ENCODE measurements at regions not wholly inside any gene's neighbourhood (a gene's known extent, or its start where the extent isn't known, plus 50 kb on each side); places are given as distances from the start of the nearest gene placed in this dataset.
A peak's percentile ranks its signal among the peaks of the same experiment; 100 is the strongest.

DNA sequence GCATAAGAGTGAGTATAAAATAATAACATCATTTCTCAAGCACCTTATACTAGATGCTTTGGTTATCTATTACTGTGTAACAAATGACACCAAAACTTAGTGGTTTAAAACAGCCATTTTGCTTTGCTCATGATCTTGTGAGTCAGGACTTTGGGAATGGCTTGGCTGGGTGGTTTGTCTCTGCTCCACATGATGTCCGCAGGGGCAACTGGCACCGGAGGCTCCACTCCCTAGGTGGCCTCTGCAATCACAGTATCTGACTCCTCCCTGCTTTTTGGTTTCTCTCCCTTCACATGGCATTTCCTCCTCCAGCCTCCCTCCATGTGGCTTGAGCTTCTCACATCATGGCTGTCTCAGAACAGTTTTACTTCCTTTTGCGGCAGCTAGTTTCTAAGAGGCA, 259.5 kb downstream of the GAS1 start:
- no peaks in the 10 kb centered on the region for H3K27me3 ChIP-seq (replicated peaks)
- peaks cover 5% of the 10 kb centered on the region; the same call in 1 of the 2 replicates for H3K4me1 ChIP-seq (replicated peaks)
- H3K27ac ChIP-seq: no peak overlapping the region
- H3K9me3 ChIP-seq (replicated peaks): no peaks in the 10 kb centered on the region
- no peak overlapping the region for H3K4me3 ChIP-seq
- H3K36me3 ChIP-seq: no peaks in the 10 kb centered on the region
- DNase-seq (ENCODE audit: low read depth in 1 of 2, low spot score in 2 of 2): peak; percentile 15 to 51

DNA sequence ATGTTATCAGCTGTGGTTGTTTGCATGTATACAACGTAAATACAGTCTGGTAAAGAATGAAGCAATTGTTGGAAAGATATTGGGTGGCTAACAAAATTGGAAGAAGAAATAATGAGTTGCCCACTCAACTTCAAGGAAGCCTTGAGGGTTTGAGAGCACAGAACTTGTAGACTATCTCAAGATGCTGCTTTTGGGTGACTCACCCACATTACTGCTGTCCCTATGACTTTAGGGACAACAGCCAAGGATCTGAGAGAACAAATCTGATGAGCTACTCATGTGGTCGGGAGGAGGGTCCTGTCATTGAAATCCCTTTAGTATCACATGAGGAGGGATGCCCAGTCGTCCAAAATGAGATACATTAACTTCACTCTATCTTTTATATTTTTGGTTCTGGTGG, 261.8 kb downstream of the GAS1 start:
- H3K9me3 ChIP-seq (replicated peaks): no peaks in the 10 kb centered on the region
- peaks cover 5% of the 10 kb centered on the region; the same call in 1 of the 2 replicates for H3K4me1 ChIP-seq (replicated peaks)
- H3K4me3 ChIP-seq: no peak overlapping the region
- DNase-seq (ENCODE audit: low read depth in 1 of 2, low spot score in 2 of 2): no peak
- H3K27ac ChIP-seq: no peak overlapping the region
- no peaks in the 10 kb centered on the region for H3K36me3 ChIP-seq
- no peaks in the 10 kb centered on the region for H3K27me3 ChIP-seq (replicated peaks)

- no peak overlapping the region for H3K27ac ChIP-seq
- no peaks in the 10 kb centered on the region for H3K9me3 ChIP-seq (replicated peaks)
- no peak for DNase-seq (ENCODE audit: low read depth in 1 of 2, low spot score in 2 of 2)
- H3K4me3 ChIP-seq: no peak overlapping the region
- H3K36me3 ChIP-seq: no peaks in the 10 kb centered on the region
- H3K4me1 ChIP-seq (replicated peaks): peaks cover 5% of the 10 kb centered on the region; the same call in 1 of the 2 replicates
- H3K27me3 ChIP-seq (replicated peaks): no peaks in the 10 kb centered on the region
Observed at GRCh38 chr9:86684148-86684547, 263.2 kb downstream of the GAS1 start.

DNA sequence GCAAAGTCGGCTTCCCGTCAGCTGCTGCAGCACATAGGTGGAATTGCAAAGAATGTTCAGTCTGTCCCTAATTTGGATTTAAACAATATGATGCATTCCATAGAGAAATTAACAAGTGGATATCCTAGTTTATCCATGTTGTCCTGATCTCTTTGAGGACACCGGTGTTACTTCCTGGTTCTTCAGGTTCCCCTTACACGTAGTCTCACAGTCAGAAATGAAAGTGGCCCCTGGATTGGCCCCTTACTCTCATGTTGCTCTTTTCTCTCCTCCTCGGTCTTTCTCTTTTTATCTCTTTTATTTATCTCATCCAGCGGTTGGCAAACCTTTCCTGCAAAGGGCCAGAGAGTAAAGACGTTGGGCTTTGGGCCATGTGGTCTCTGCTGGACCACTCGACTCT, 265.1 kb downstream of the GAS1 start:
- Histone ChIP-seq H3K36me3 (no peaks in the 10 kb centered on the region), H3K4me3 (no peak overlapping the region), H3K4me1 (replicated peaks) (no peaks in the 10 kb centered on the region), H3K27ac (no peak overlapping the region), H3K9me3 (replicated peaks) (no peaks in the 10 kb centered on the region), H3K27me3 (replicated peaks) (no peaks in the 10 kb centered on the region)
- no peak for DNase-seq (ENCODE audit: low read depth in 1 of 2, low spot score in 2 of 2)

GRCh38 chr9:86679909-86680308, 267.4 kb downstream of the GAS1 start:
- no peaks in the 10 kb centered on the region for H3K27me3 ChIP-seq (replicated peaks)
- no peaks in the 10 kb centered on the region for H3K36me3 ChIP-seq
- DNase-seq (ENCODE audit: low read depth in 1 of 2, low spot score in 2 of 2): no peak
- no peaks in the 10 kb centered on the region for H3K9me3 ChIP-seq (replicated peaks)
- H3K4me3 ChIP-seq: no peak overlapping the region
- H3K4me1 ChIP-seq (replicated peaks): no peaks in the 10 kb centered on the region
- H3K27ac ChIP-seq: no peak overlapping the region

- Histone ChIP-seq H3K9me3 (replicated peaks) (no peaks in the 10 kb centered on the region), H3K4me3 (no peak overlapping the region), H3K27me3 (replicated peaks) (no peaks in the 10 kb centered on the region), H3K4me1 (replicated peaks) (no peaks in the 10 kb centered on the region), H3K27ac (no peak overlapping the region), H3K36me3 (no peaks in the 10 kb centered on the region)
- DNase-seq (ENCODE audit: low read depth in 1 of 2, low spot score in 2 of 2): no peak
Observed at GRCh38 chr9:86676396-86676795, 270.9 kb downstream of the GAS1 start.

GRCh38 chr9:86675805-86676204, 271.5 kb downstream of the GAS1 start:
- H3K9me3 ChIP-seq (replicated peaks): no peaks in the 10 kb centered on the region
- no peaks in the 10 kb centered on the region for H3K4me1 ChIP-seq (replicated peaks)
- no peak for DNase-seq (ENCODE audit: low read depth in 1 of 2, low spot score in 2 of 2)
- H3K4me3 ChIP-seq: no peak overlapping the region
- H3K27me3 ChIP-seq (replicated peaks): no peaks in the 10 kb centered on the region
- no peak overlapping the region for H3K27ac ChIP-seq
- H3K36me3 ChIP-seq: no peaks in the 10 kb centered on the region

GRCh38 chr9:86674487-86674886, 272.8 kb downstream of the GAS1 start:
- Histone ChIP-seq H3K27me3 (replicated peaks) (0 out of 2 replicates have a peak, but pooled peaks cover 4% of the 10 kb centered on the region), H3K4me1 (replicated peaks) (no peaks in the 10 kb centered on the region), H3K4me3 (no peak overlapping the region), H3K9me3 (replicated peaks) (no peaks in the 10 kb centered on the region), H3K36me3 (no peaks in the 10 kb centered on the region), H3K27ac (no peak overlapping the region)
- no peak for DNase-seq (ENCODE audit: low read depth in 1 of 2, low spot score in 2 of 2)

DNA sequence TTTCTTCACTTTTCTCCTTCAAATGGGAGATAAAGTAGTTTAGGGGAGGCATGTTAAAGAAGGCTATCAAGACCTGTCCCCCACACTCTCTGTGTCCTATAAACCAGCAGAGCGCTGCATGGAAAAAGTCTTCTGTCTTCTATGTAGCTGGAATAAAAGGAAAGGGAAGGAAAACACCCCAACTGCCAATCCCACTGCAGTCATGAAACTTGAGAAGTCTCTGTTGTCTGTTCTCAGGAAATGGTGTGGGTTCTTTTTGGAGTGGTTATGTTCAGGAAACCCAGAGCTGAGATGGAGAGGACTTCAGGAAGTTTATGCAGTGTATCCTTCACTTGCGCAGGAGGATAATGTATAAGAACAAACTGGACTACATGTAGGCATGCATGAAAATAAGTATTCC, 274.3 kb downstream of the GAS1 start:
- no peaks in the 10 kb centered on the region for H3K9me3 ChIP-seq (replicated peaks)
- no peak overlapping the region for H3K4me3 ChIP-seq
- no peaks in the 10 kb centered on the region for H3K4me1 ChIP-seq (replicated peaks)
- no peak overlapping the region for H3K27ac ChIP-seq
- no peak for DNase-seq (ENCODE audit: low read depth in 1 of 2, low spot score in 2 of 2)
- no peaks in the 10 kb centered on the region for H3K36me3 ChIP-seq
- H3K27me3 ChIP-seq (replicated peaks): 0 out of 2 replicates have a peak, but pooled peaks cover 4% of the 10 kb centered on the region

- no peaks in the 10 kb centered on the region for H3K36me3 ChIP-seq
- no peak overlapping the region for H3K27ac ChIP-seq
- no peaks in the 10 kb centered on the region for H3K4me1 ChIP-seq (replicated peaks)
- no peaks in the 10 kb centered on the region for H3K9me3 ChIP-seq (replicated peaks)
- no peak for DNase-seq (ENCODE audit: low read depth in 1 of 2, low spot score in 2 of 2)
- no peak overlapping the region for H3K4me3 ChIP-seq
- 0 out of 2 replicates have a peak, but pooled peaks cover 4% of the 10 kb centered on the region for H3K27me3 ChIP-seq (replicated peaks)
Observed at GRCh38 chr9:86672301-86672700, 275.0 kb downstream of the GAS1 start.

DNA sequence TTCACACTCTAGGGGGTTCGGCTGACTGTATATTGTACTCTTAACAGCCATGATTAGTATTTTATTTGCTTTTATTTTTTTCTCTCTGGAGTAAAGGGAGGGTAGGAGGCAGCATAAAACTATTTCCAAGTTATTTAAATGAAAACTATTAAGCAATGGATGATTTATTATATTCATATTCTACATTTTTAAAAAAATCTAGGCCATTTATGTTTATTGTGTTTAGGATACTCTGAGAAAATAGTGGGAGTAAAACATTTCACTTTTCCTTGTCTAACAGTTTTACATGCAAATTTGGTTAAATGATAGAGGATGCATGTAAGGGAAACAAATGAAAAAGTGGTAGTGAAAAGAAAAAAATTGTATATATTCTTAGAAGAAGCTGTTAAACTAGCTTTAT, 276.3 kb downstream of the GAS1 start:
- no peaks in the 10 kb centered on the region for H3K36me3 ChIP-seq
- no peaks in the 10 kb centered on the region for H3K9me3 ChIP-seq (replicated peaks)
- H3K27ac ChIP-seq: no peak overlapping the region
- DNase-seq (ENCODE audit: low read depth in 1 of 2, low spot score in 2 of 2): no peak
- no peaks in the 10 kb centered on the region for H3K4me1 ChIP-seq (replicated peaks)
- H3K27me3 ChIP-seq (replicated peaks): 0 out of 2 replicates have a peak, but pooled peaks cover 4% of the 10 kb centered on the region
- H3K4me3 ChIP-seq: no peak overlapping the region

DNA sequence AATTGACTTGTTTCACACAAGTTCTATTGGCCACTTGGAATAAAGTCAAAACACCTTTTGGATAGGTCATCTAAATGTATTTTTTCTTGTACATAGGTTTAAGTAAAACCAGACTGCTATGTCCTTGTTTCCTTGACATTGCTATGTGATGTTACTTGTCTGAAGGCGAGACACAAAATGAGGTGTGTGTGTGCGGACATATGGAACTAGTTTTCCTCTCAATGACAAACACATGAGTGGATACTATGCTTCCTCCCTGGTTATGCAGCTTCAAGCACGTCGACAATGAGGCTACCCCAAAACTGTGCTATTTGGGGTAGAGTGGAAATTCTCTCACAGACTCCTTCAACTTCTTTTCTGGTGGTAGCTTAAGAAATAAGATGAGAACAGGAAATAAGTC, 276.8 kb downstream of the GAS1 start:
- Histone ChIP-seq H3K9me3 (replicated peaks) (no peaks in the 10 kb centered on the region), H3K27me3 (replicated peaks) (0 out of 2 replicates have a peak, but pooled peaks cover 4% of the 10 kb centered on the region), H3K27ac (no peak overlapping the region), H3K36me3 (no peaks in the 10 kb centered on the region), H3K4me3 (no peak overlapping the region), H3K4me1 (replicated peaks) (no peaks in the 10 kb centered on the region)
- no peak for DNase-seq (ENCODE audit: low read depth in 1 of 2, low spot score in 2 of 2)

GRCh38 chr9:86670076-86670475, 277.2 kb downstream of the GAS1 start:
- no peaks in the 10 kb centered on the region for H3K4me1 ChIP-seq (replicated peaks)
- 0 out of 2 replicates have a peak, but pooled peaks cover 4% of the 10 kb centered on the region for H3K27me3 ChIP-seq (replicated peaks)
- no peak overlapping the region for H3K27ac ChIP-seq
- H3K36me3 ChIP-seq: no peaks in the 10 kb centered on the region
- no peaks in the 10 kb centered on the region for H3K9me3 ChIP-seq (replicated peaks)
- no peak for DNase-seq (ENCODE audit: low read depth in 1 of 2, low spot score in 2 of 2)
- no peak overlapping the region for H3K4me3 ChIP-seq

DNA sequence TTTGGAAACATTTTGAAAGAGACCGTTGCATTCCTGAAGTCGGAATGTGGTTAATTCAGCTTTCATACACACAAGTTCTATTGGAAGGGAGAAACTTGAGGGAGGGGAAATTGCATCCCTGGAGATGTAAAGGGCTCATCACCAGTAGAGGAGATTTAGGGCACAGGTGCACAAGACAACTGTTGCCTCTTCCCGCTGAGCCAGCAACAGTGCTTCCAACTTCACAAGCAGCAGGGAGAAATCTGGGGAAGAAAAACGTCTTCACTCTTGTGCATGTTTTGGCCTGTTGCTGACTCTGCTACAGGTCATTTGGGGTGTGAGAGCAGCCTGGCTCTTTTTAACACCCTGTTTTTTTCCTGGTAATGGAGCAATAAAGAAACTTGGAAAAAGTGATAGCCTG, 277.9 kb downstream of the GAS1 start:
- 0 out of 2 replicates have a peak, but pooled peaks cover 4% of the 10 kb centered on the region for H3K27me3 ChIP-seq (replicated peaks)
- no peak for DNase-seq (ENCODE audit: low read depth in 1 of 2, low spot score in 2 of 2)
- H3K4me1 ChIP-seq (replicated peaks): no peaks in the 10 kb centered on the region
- no peak overlapping the region for H3K27ac ChIP-seq
- no peaks in the 10 kb centered on the region for H3K36me3 ChIP-seq
- no peak overlapping the region for H3K4me3 ChIP-seq
- no peaks in the 10 kb centered on the region for H3K9me3 ChIP-seq (replicated peaks)

DNA sequence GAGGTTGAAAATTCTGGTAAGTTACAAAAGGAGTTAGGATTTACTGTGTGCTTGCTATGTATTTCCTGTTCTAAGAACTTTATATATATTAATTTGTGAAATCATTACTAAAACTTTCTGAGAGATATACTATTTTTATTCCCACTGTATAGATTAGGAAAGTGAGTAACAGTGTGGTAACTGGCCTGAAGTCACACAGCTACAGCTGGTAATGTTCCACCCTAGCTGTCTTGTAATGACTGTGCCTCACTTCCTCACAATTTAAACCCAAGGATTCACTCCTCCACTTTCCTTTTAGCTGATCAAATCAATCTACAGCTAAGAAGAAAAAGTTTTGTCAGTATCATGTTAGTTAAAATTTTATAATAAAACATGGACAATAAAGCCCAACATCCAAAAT, 278.8 kb downstream of the GAS1 start:
- Histone ChIP-seq H3K4me1 (replicated peaks) (no peaks in the 10 kb centered on the region), H3K4me3 (no peak overlapping the region), H3K9me3 (replicated peaks) (no peaks in the 10 kb centered on the region), H3K36me3 (no peaks in the 10 kb centered on the region), H3K27me3 (replicated peaks) (peaks cover 4% of the 10 kb centered on the region; the same call in 1 of the 2 replicates), H3K27ac (no peak overlapping the region)
- no peak for DNase-seq (ENCODE audit: low read depth in 1 of 2, low spot score in 2 of 2)
